ENCODE measurements at regions not wholly inside any gene's neighbourhood (a gene's known extent, or its start where the extent isn't known, plus 50 kb on each side); places are given as distances from the start of the nearest gene placed in this dataset.

GRCh38 chr4:108385076-108385475 is 216.3 kb upstream of the LEF1 start:
- no peak for DNase-seq (ENCODE audit: low spot score)
- no peaks in the 10 kb centered on the region for H3K4me1 Mint-ChIP-seq (ENCODE audit: low read depth)
- intact Hi-C loops (cut with micrococcal nuclease) = loop anchor here (5.0 kb wide), 1 partner anchor 883 kb away; no protein-coding TSS in a partner anchor
- peaks cover 3% of the 10 kb centered on the region for H3K36me3 Mint-ChIP-seq (ENCODE audit: low read depth)
- no peak overlapping the region for H3K27ac Mint-ChIP-seq
- H3K4me3 Mint-ChIP-seq = no peak overlapping the region
- H3K9me3 Mint-ChIP-seq = no peaks in the 10 kb centered on the region
- peaks cover 19% of the 10 kb centered on the region for H3K27me3 Mint-ChIP-seq (ENCODE audit: insufficient read depth)

GRCh38 chr4:108384544-108384943 is 215.8 kb upstream of the LEF1 start:
- no peak overlapping the region for H3K27ac Mint-ChIP-seq
- DNase-seq (ENCODE audit: low spot score) = no peak
- H3K27me3 Mint-ChIP-seq (ENCODE audit: insufficient read depth) = peaks cover 17% of the 10 kb centered on the region

GRCh38 chr4:108383157-108383556 is 214.4 kb upstream of the LEF1 start:
- H3K36me3 Mint-ChIP-seq (ENCODE audit: low read depth) = peaks cover 3% of the 10 kb centered on the region
- peaks cover 13% of the 10 kb centered on the region for H3K27me3 Mint-ChIP-seq (ENCODE audit: insufficient read depth)
- DNase-seq (ENCODE audit: low spot score) = no peak

More at GRCh38 chr4:108384544-108384943, 215.8 kb upstream of the LEF1 start:
- H3K4me3 Mint-ChIP-seq = no peak overlapping the region
- no peaks in the 10 kb centered on the region for H3K4me1 Mint-ChIP-seq (ENCODE audit: low read depth)
- H3K9me3 Mint-ChIP-seq = no peaks in the 10 kb centered on the region
- peaks cover 3% of the 10 kb centered on the region for H3K36me3 Mint-ChIP-seq (ENCODE audit: low read depth)
- intact Hi-C loops (cut with micrococcal nuclease) = no loop called here

GRCh38 chr4:108382751-108383150 is 214.0 kb upstream of the LEF1 start:
- H3K9me3 Mint-ChIP-seq = no peaks in the 10 kb centered on the region
- peaks cover 3% of the 10 kb centered on the region for H3K36me3 Mint-ChIP-seq (ENCODE audit: low read depth)
- H3K4me1 Mint-ChIP-seq (ENCODE audit: low read depth) = no peaks in the 10 kb centered on the region
- no peak for DNase-seq (ENCODE audit: low spot score)
- intact Hi-C loops (cut with micrococcal nuclease) = no loop called here
- no peak overlapping the region for H3K4me3 Mint-ChIP-seq
- peaks cover 11% of the 10 kb centered on the region for H3K27me3 Mint-ChIP-seq (ENCODE audit: insufficient read depth)
- no peak overlapping the region for H3K27ac Mint-ChIP-seq

More at GRCh38 chr4:108383157-108383556, 214.4 kb upstream of the LEF1 start:
- H3K27ac Mint-ChIP-seq = no peak overlapping the region
- H3K9me3 Mint-ChIP-seq = no peaks in the 10 kb centered on the region
- H3K4me3 Mint-ChIP-seq = no peak overlapping the region
- H3K4me1 Mint-ChIP-seq (ENCODE audit: low read depth) = no peaks in the 10 kb centered on the region
- intact Hi-C loops (cut with micrococcal nuclease) = no loop called here

- no peaks in the 10 kb centered on the region for H3K9me3 Mint-ChIP-seq
- DNase-seq (ENCODE audit: low spot score) = no peak
- intact Hi-C loops (cut with micrococcal nuclease) = no loop called here
- peaks cover 7% of the 10 kb centered on the region for H3K36me3 Mint-ChIP-seq (ENCODE audit: low read depth)
- H3K27me3 Mint-ChIP-seq (ENCODE audit: insufficient read depth) = peaks cover 9% of the 10 kb centered on the region
- H3K4me3 Mint-ChIP-seq = no peak overlapping the region
- peaks cover 3% of the 10 kb centered on the region for H3K4me1 Mint-ChIP-seq (ENCODE audit: low read depth)
- no peak overlapping the region for H3K27ac Mint-ChIP-seq
These were observed 209.4 kb upstream of the LEF1 start for GRCh38 chr4:108378164-108378563.

- Mint-ChIP-seq H3K36me3 (ENCODE audit: low read depth) (peaks cover 4% of the 10 kb centered on the region), H3K4me3 (no peak overlapping the region), H3K4me1 (ENCODE audit: low read depth) (peaks cover 11% of the 10 kb centered on the region), H3K27me3 (ENCODE audit: insufficient read depth) (peaks cover 13% of the 10 kb centered on the region), H3K9me3 (no peaks in the 10 kb centered on the region), H3K27ac (no peak overlapping the region)
- intact Hi-C loops (cut with micrococcal nuclease) = no loop called here
- DNase-seq (ENCODE audit: low spot score) = no peak
These were observed 208.3 kb upstream of the LEF1 start for GRCh38 chr4:108377021-108377420.

GRCh38 chr4:108375434-108375833 is 206.7 kb upstream of the LEF1 start:
- peaks cover 27% of the 10 kb centered on the region for H3K4me1 Mint-ChIP-seq (ENCODE audit: low read depth)
- no peaks in the 10 kb centered on the region for H3K9me3 Mint-ChIP-seq
- DNase-seq (ENCODE audit: low spot score) = no peak
- H3K27me3 Mint-ChIP-seq (ENCODE audit: insufficient read depth) = peaks cover 18% of the 10 kb centered on the region
- H3K4me3 Mint-ChIP-seq = no peak overlapping the region
- intact Hi-C loops (cut with micrococcal nuclease) = no loop called here
- no peak overlapping the region for H3K27ac Mint-ChIP-seq
- H3K36me3 Mint-ChIP-seq (ENCODE audit: low read depth) = peaks cover 4% of the 10 kb centered on the region

GRCh38 chr4:108372681-108373080 is 203.9 kb upstream of the LEF1 start:
- Mint-ChIP-seq H3K4me1 (ENCODE audit: low read depth) (peaks cover 40% of the 10 kb centered on the region), H3K4me3 (no peak overlapping the region), H3K9me3 (no peaks in the 10 kb centered on the region), H3K36me3 (ENCODE audit: low read depth) (peaks cover 4% of the 10 kb centered on the region), H3K27ac (no peak overlapping the region), H3K27me3 (ENCODE audit: insufficient read depth) (peaks cover 17% of the 10 kb centered on the region)
- no peak for DNase-seq (ENCODE audit: low spot score)
- intact Hi-C loops (cut with micrococcal nuclease) = no loop called here

GRCh38 chr4:108371282-108371681 is 202.6 kb upstream of the LEF1 start:
- H3K27me3 Mint-ChIP-seq (ENCODE audit: insufficient read depth) = peaks cover 17% of the 10 kb centered on the region
- H3K27ac Mint-ChIP-seq = no peak overlapping the region
- intact Hi-C loops (cut with micrococcal nuclease) = no loop called here

GRCh38 chr4:108370291-108371141 is 201.8 kb upstream of the LEF1 start:
- peak; percentile 16 for DNase-seq (ENCODE audit: low spot score)
- Mint-ChIP-seq H3K27me3 (ENCODE audit: insufficient read depth) (peaks cover 17% of the 10 kb centered on the region), H3K4me3 (peak overlapping the region; percentile 52), H3K36me3 (ENCODE audit: low read depth) (peaks cover 3% of the 10 kb centered on the region), H3K27ac (peak overlapping the region; percentile 9), H3K4me1 (ENCODE audit: low read depth) (peaks cover 48% of the 10 kb centered on the region), H3K9me3 (no peaks in the 10 kb centered on the region)
- intact Hi-C loops (cut with micrococcal nuclease) = no loop called here

More at GRCh38 chr4:108371282-108371681, 202.6 kb upstream of the LEF1 start:
- Mint-ChIP-seq H3K4me1 (ENCODE audit: low read depth) (peaks cover 46% of the 10 kb centered on the region), H3K36me3 (ENCODE audit: low read depth) (peaks cover 4% of the 10 kb centered on the region), H3K4me3 (no peak overlapping the region), H3K9me3 (no peaks in the 10 kb centered on the region)
- DNase-seq (ENCODE audit: low spot score) = no peak

- H3K9me3 Mint-ChIP-seq = no peaks in the 10 kb centered on the region
- DNase-seq (ENCODE audit: low spot score) = no peak
- intact Hi-C loops (cut with micrococcal nuclease) = loop anchor here (5.0 kb wide), 1 partner anchor 352 kb away; no protein-coding TSS in a partner anchor
- no peak overlapping the region for H3K27ac Mint-ChIP-seq
- H3K27me3 Mint-ChIP-seq (ENCODE audit: insufficient read depth) = peaks cover 19% of the 10 kb centered on the region
- no peak overlapping the region for H3K4me3 Mint-ChIP-seq
- peaks cover 3% of the 10 kb centered on the region for H3K36me3 Mint-ChIP-seq (ENCODE audit: low read depth)
- peaks cover 48% of the 10 kb centered on the region for H3K4me1 Mint-ChIP-seq (ENCODE audit: low read depth)
These were observed 200.4 kb upstream of the LEF1 start for GRCh38 chr4:108369035-108369655.

- H3K27me3 Mint-ChIP-seq (ENCODE audit: insufficient read depth) = peaks cover 13% of the 10 kb centered on the region
- intact Hi-C loops (cut with micrococcal nuclease) = loop anchor here (5.0 kb wide), 1 partner anchor 350 kb away; no protein-coding TSS in a partner anchor
These were observed 199.0 kb upstream of the LEF1 start for GRCh38 chr4:108367751-108368150.

GRCh38 chr4:108366716-108367115 is 198.0 kb upstream of the LEF1 start:
- Mint-ChIP-seq H3K4me3 (no peak overlapping the region), H3K27ac (no peak overlapping the region), H3K9me3 (no peaks in the 10 kb centered on the region), H3K27me3 (ENCODE audit: insufficient read depth) (peaks cover 13% of the 10 kb centered on the region), H3K36me3 (ENCODE audit: low read depth) (no peaks in the 10 kb centered on the region), H3K4me1 (ENCODE audit: low read depth) (peaks cover 54% of the 10 kb centered on the region)
- DNase-seq (ENCODE audit: low spot score) = no peak
- intact Hi-C loops (cut with micrococcal nuclease) = loop anchor here (5.0 kb wide), 1 partner anchor 349 kb away; no protein-coding TSS in a partner anchor

More at GRCh38 chr4:108367751-108368150, 199.0 kb upstream of the LEF1 start:
- no peaks in the 10 kb centered on the region for H3K36me3 Mint-ChIP-seq (ENCODE audit: low read depth)
- H3K4me1 Mint-ChIP-seq (ENCODE audit: low read depth) = peaks cover 51% of the 10 kb centered on the region
- H3K27ac Mint-ChIP-seq = no peak overlapping the region
- H3K4me3 Mint-ChIP-seq = no peak overlapping the region
- no peak for DNase-seq (ENCODE audit: low spot score)
- no peaks in the 10 kb centered on the region for H3K9me3 Mint-ChIP-seq

All from activated T-helper 1 cell treated with anti-CD3 and anti-CD28 coated beads, Interleukin-12 subunit alpha, Interleukin-12 subunit beta, Interleukin-2, Interleukin-4 antibody, amounts not matched to agents 30 ng/mL and 10 ng/mL and 1 ng/mL, durations not matched to agents 14 hours and 24 hours and 36 hours (primary cell).